DMS79 (cell line): ENCODE measurements at regions not wholly inside any gene's neighbourhood (a gene's known extent, or its start where the extent isn't known, plus 50 kb on each side); places are given as distances from the start of the nearest gene placed in this dataset.
"Not testable (repeated sequence)": the region's sequence is repeated elsewhere in the genome, so short reads cannot be mapped to it uniquely, and the experiment has no call there.

Source experiments
- DNase-seq: peaks from one replicate; lab custom pipeline; 2025; lab: John Stamatoyannopoulos, UW

- DNase-seq: no peak
Measured at GRCh38 chr5:32534041-32534440, 51.3 kb upstream of the SUB1 start.

GRCh38 chr5:32531885-32532520 lies 53.4 kb upstream of the SUB1 start:
- no peak for DNase-seq

GRCh38 chr5:32527321-32527720 lies 58.0 kb upstream of the SUB1 start:
- not testable (repeated sequence) for DNase-seq

GRCh38 chr5:32526810-32527209 lies 58.5 kb upstream of the SUB1 start:
- DNase-seq: no peak

GRCh38 chr5:32523625-32524024 lies 61.7 kb upstream of the SUB1 start:
- DNase-seq: no peak

GRCh38 chr5:32522429-32523143 lies 62.8 kb upstream of the SUB1 start:
- DNase-seq: no peak

GRCh38 chr5:32521481-32521880 lies 63.9 kb upstream of the SUB1 start:
- no peak for DNase-seq

GRCh38 chr5:32520972-32521371 lies 64.4 kb upstream of the SUB1 start:
- no peak for DNase-seq

GRCh38 chr5:32520356-32520755 lies 65.0 kb upstream of the SUB1 start:
- DNase-seq: no peak

GRCh38 chr5:32519508-32519907 lies 65.8 kb upstream of the SUB1 start:
- no peak for DNase-seq

GRCh38 chr5:32514806-32515205 lies 70.3 kb upstream of the ZFR start:
- no peak for DNase-seq

GRCh38 chr5:32512926-32513325 lies 68.4 kb upstream of the ZFR start:
- DNase-seq: no peak

- no peak for DNase-seq
Measured at GRCh38 chr5:32511776-32512374, 67.3 kb upstream of the ZFR start.

- no peak for DNase-seq
Measured at GRCh38 chr5:32510860-32511259, 66.3 kb upstream of the ZFR start.

- no peak for DNase-seq
Measured at GRCh38 chr5:32508806-32509805, 64.6 kb upstream of the ZFR start.

GRCh38 chr5:32507738-32508434 lies 63.3 kb upstream of the ZFR start:
- DNase-seq: no peak

- DNase-seq: no peak
Measured at GRCh38 chr5:32506799-32507198, 62.3 kb upstream of the ZFR start.

GRCh38 chr5:32506201-32506661 lies 61.7 kb upstream of the ZFR start:
- DNase-seq: peak; percentile 9

- DNase-seq: no peak
Measured at GRCh38 chr5:32505756-32506155, 61.2 kb upstream of the ZFR start.

- DNase-seq: no peak
Measured at GRCh38 chr5:32504989-32505596, 60.6 kb upstream of the ZFR start.
